GM21576 (cell line): ENCODE measurements at regions not wholly inside any gene's neighbourhood (a gene's known extent, or its start where the extent isn't known, plus 50 kb on each side); places are given as distances from the start of the nearest gene placed in this dataset.

Experiments used
- ATAC-seq: cut with Tn5 transposase; IDR thresholded peaks from one replicate; pipeline ENCODE4 v1.9.1; 2021; ENCODE audit warnings: mild to moderate bottlenecking, moderate library complexity; ENCODE audit not compliant: unreplicated experiment

DNA sequence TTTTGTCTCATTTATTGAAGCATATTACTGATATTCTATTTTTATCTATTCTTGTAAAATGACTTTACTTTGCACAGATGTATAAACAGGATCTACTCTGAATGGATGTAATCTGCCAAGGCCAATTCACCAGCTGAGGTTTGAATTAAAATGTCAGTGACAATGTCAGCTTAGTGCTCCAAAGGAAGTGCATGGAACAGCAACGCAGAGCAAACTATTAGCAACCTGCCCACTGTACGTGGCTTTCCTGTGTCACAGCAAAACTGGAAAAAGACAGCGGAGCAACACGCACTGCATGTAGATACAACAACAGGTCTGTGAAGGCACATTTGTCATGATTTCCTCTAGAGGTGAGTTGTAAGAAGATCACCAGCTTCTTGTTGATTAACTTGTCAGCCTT, 409.4 kb downstream of the MED10 start:
- no peak for ATAC-seq

DNA sequence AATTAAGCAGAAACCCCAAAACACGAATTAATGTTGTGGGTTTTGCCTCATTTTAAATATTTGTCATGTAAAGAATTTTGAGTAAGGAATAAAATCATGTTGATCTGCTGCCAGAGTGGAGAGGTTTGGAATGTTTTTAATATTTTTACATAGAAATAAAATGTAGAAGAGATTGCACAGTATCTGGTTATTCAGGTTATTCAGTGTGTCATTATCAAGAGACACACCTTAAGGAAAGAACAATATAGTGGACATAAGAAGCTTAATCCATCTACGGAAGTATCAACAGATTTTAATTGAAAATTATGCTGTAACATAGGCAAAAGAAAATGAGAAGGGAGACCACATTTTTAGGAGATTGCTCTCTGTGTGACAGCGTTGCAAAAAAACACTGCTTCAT, 410.4 kb downstream of the MED10 start:
- ATAC-seq, result no peak

DNA sequence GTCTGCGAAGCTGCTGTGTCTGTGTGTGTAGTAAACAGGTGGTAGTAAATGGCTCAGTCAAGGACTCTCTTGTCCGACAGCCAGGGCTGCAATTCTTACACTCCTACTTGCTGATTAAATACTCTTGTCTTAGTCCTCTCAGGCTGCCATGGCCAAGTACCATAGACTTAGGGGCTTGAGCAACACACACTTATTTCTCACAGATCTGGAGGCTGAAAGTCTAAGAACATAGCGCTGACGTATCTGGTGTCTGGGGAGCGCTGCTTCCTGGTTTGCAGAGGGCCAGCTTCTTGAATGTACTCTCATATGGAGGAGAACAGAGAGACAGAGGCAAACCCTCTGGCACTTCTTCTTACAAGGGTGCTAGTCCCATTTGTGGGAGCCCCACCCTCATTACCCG, 411.0 kb downstream of the MED10 start:
- no peak for ATAC-seq

DNA sequence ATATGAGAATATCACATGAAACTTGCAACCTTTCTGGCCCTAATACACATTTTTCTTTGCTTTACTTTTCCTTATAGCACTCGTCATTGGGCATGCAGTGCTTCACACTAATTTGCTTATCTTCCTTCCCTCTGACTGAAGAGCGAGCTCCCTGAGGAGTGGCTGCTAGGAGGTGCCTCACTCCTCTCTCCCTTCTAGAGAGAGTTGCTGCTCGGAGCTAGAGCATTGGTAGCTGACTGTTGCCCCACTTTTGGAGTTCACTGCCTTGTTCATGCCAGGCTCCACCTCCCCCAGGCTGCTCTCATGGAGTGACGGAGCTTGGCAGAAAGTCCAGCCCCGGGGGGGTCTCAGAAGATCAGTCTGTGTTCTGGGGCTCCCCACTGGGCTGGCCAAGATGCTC, 413.2 kb downstream of the MED10 start:
- ATAC-seq, result no peak

DNA sequence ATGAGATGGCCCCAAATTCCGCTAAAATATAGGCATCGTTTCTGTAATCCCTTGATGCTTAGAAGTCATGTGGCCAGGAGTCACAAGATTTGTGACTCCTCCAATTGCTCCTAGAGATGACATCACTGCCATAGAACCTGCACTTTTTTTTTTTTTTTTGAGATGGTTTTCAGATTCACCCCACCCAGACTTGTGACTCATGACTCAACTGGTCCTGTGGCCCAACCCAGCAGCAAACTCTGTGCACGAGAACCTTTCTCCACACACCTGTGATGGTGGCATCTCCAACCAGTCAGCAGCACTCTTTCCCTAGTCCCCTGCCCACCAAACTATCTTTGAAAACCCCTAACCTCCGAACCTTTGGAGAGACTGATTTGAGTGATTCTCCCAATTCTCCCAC, 414.0 kb downstream of the MED10 start:
- no peak for ATAC-seq

DNA sequence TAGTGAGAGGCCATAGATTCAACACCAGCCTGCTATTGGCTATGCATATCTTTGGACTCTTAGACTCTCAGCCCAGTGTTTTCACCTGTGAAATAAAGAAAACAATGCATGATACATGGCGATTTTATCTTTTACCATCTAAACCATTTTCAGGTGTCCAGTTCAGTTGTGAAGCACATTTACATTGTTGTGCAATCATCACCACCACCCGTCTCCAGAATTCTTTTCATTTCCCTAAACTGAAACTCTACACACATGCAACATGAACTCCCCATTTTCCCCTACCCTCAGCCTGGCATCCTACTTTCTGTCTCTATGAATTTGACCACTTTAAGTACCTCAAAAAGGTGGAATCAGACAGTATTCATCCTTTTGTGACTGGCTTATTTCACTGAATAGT, 420.6 kb downstream of the MED10 start:
- no peak for ATAC-seq

DNA sequence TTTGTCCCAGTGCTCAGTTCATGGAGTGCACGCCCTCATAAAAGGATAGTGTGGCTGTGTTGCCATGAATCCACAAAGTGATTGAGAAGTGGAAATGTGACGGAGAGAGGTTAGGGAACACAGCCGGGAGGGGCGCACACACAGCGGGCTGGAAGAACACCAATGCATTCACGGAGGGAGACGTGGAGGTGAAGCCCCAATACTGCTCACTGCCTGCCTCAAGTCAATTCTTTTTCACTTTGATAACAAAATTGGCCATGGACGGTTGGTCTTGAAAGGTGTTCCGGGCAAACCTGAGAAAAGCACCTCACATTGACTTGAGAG, 424.1 kb downstream of the MED10 start:
- ATAC-seq, result no peak

DNA sequence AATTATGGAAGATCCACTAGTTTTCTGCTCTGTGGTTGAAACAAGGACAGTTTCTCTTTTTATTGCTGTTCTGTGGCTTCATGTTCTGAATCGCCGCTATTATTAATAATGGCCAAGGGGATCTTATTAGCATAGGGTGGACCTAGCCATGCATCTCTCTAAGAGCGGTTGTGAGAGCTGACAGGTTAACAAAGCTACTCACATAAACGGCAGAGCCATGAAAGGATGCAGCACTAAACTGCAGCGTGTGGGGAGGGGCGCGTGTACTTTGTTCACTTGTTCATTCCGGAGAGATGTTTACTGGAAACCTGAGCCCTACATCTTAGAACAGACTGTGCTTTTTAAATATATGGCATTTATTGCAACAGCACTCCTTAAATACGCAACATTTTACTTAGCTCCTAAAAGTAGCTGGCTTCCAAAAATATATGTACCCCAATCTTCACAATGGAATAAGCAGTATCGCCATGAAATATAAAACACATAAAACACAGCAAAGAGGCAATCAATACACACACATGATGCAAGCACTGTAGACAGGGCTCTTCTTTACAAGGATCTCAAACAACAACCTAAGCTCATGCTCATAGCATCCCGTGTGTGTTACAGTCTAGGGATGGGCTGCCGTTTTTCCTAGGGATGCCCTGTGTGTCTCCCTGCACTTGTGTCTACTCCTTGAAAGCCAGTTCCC, 424.6 kb downstream of the MED10 start:
- no peak for ATAC-seq

DNA sequence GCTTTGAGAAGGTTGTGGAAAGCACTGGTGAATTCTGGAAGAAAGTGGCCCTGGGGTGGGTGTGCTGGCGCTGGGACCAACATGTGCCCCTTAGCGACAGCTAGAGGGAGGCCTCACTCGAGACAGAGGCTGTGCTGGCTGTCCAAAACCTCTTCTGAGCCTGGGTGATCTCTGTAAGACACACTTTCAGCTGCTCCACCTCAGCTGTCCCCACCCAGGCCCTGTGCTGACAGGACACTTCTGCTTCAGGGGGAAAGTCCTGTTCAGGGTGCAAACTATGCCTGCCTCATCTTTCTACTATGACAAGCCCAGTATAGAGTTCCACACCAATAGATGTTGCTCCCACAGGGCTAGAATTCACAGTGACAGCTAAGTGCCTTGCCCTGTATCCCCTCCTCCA, 426.4 kb downstream of the MED10 start:
- ATAC-seq, result no peak

DNA sequence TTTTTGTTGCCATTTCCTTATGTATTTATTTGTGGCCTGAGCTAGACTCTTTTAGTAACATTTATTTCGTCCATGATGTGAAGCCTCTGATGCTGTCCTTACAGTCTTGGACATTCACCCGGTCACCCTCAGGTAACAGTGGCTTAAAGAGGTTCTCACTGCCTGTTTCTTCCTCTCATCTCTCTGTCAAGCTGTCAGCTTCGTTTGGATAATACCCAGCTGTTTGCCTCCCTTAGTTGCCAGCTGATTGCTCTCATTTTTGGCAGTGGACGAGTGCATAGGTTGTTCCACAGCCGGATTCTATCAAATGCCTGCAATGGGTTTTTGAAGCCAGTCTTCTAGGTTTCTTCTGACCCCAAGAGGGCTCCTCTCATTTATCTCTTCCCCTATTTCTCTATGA, 427.7 kb downstream of the MED10 start:
- ATAC-seq, result no peak

DNA sequence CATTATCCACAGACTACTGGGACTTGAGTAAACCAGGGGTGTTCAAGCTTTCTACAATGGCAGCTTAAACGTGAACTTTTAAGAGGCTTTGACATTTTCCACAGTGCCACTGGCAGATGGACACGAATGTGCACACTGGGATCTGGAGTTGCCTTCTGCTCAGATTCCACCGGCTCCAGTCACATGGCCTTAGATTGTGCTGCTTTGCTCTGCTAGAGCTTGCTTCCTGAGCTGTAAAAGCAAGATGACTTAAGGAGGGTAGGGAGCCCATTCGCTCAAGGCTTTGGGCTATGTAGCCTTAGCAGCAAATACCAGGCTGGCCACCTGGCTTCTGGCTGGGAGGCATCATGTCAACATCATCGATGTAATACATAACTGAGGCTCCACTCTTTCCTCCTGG, 436.9 kb downstream of the MED10 start:
- ATAC-seq, result no peak

DNA sequence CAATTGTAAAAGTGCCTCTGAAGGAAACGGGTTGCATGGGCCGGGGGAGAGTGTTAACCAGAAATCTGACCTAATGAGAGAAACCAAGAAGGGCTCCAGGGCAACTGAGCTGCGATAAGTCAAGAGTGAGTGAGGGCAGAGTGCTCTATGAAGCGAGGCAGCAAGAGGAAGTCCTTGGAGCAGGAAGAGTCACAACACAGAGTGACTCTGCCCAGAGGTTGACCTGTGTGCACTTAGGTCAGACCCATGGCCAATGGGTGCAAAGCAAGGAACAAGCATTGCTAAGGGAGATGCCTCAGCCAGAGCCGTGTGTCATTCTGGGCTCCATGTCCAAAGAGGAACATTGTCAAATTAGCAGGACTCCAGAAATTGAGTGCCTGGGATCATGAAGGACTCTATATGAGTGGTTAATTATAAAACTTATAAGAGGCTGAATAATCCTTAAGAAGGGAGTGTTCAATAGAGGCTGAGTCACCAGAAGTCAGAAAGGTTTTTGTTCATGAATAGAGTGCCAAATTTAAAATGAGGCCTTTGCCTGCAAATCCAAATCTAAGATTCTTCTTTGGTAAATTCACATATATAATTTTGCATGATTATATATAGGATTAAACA, 438.5 kb downstream of the MED10 start:
- no peak for ATAC-seq

DNA sequence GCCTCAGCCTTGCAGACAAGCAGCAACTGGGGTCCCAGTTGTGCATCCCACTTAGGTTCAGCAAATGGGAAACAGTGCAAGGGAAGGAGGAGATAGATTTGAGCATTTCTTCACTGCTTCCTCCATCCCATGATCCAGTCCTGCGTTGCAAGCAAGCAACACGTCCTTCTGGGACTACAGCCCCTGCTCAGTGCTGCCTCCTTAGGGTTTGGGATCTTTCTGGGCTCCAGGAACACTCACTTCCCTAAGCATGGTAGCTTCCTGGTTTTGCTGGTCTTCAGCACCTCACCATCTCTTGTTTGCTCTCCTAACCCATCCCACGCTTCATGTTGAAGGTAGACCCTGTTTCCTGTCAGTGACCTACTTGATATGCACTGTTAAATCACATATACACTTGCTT, 444.7 kb downstream of the MED10 start:
- ATAC-seq, result no peak

DNA sequence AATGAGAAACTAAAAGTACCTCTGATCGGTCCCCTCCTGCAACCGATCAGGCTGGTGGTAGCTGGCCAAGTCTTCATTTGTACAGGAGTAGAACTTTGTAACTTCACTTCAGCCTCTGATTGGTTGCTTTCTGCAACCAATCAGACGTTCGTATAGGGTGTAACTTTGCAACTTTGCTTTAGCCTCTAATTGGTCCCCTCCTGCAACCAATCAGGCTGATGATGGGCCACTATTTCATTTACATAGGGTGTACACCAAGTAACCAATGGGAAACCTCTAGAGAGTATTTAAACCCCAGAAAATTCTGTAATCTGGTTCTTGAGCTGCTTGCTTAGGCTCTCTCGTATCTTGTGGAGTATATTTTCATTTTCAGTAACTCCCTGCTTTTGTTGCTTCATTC, 445.5 kb downstream of the MED10 start:
- no peak for ATAC-seq

DNA sequence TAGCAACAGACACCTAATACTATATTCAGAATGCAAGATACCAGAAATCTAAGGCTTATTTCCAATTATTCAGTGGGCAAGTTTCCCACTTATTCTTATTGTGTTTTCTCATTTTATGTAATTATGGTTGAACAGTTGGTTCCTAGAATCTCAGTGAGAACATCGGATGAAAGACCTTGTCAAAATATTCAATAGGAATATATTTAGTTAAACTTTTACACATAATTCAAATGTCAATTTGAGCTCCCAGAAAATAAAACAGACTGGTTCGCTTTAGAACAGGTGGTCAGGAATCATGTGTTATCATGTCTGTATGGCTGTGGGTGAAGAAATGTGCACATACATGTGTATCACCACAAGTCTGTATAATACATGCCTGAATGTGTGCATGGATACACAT, 447.8 kb downstream of the MED10 start:
- no peak for ATAC-seq

DNA sequence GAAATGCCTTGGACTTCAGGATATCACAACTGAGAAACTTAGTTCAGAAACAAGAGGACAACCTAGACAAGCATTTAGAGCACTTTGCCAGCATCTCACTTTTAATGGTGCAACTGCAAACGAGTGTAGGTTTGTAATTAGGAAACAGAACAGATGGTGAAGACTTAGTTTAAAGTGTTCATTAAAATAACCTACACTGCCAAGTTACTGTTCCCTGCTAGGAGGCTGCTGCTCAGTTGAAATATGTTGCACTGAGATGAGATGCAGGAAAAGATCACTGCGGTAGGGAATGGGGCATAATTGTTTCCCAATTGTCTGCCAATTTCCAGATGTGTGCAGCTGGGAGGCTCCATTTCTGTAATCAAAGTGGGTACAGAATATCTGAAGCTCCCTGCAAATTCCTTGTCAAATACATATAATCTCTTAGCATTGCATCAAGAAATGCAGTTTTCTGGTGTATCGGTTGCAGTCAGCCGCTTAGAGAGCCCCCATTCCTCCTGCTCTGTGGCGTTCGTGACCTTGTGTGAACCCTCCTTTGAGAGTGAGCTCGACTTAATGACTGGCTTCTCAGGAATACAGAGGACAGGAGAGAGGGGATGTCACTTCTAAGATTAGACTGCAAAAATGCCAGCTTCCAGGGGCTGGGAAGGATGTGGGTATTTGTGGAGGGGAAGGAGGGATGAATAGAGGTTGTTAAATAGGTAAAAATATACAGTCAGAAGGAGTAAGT, 448.9 kb downstream of the MED10 start:
- ATAC-seq, result no peak

DNA sequence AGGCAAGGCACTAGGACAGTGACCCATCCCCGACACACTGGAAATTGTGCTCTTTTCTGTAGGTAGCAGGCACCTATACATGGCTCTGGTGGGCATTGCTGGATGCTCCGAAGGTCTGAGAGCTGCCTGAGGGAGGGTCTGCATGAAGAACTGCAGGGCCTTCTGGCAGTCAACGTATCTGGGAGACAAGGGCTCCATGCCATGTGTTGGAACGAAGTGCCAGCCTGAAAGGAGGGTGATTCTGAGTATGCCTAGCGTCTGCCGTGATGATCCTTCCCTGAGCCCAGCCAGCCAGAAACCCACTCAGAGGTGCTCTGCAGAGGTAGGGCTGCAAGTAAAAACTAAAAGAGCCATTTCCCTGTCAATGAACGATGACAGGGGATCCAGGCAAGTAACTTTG, 453.2 kb downstream of the MED10 start:
- no peak for ATAC-seq

DNA sequence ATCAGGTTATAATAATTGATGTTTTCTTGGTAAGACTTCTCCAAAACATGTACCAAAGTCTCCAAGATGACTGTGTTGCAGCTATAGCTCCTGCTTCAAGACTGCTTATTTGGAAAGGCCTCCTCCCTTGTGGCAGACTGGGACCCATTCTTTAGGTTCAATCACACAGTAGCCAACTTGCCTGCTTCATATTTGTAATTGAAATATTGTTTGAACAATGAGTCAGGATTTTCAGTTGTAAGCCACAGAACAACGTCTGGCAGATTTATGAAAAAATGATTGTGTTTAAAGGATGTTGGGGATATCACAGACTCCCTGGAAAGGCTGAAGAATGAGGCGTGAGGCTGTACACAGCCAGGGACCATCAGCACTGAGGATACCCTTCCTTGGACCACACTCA, 458.9 kb downstream of the MED10 start:
- no peak for ATAC-seq

DNA sequence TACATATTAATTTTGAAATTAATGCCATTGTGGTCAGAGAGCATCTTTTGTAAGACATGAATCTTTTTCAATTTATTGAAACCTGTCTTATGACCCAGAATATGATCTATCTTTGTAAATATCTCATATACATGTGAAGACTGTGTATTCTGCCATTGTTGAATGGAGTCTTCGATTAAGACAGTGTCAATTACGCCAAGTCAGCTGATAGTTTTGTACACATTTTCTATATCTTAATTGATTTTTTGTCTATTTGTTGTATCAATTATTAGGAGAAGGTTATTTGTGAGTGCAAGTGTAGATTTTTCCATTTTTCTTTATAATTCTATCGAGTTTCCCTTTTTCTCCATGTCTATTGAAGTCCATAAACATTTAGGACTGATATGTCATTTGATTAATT, 471.6 kb downstream of the MED10 start:
- no peak for ATAC-seq

DNA sequence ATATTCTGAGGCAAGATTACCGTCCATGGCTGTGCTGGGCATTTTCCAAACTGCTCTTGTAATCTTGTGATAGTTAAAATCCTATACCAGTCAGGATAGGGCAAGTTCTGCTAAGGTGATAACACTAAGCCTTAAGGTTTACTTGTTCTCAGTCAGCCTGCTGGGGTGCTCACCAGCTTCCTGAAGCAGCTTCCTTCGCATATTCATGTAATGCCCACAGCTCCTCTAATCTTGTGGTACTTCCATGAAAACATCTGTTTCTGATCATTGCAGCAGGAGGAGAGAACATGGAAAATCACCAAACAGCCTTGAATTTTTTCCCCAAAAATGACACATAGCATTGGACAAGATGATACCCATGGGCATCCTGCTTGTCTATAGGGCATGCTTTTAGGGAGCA, 473.2 kb downstream of the MED10 start:
- no peak for ATAC-seq

DNA sequence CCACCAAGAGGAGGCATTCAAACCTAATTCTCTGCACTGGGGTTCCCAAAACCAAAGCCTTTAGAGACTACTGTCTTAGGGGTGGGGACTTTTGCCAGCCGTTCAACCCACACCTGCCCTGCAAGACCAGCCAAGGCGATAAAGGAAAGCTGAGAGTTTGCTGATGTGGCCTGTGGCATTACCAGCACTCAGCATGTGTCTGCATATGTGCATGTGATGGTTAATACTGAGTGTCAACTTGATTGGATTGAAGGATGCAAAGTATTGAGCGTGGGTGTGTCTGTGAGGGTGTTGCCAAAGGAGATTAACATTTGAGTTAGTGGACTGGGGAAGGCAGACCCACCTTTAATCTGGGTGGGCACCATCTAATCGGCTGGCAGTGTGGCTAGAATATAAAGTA, 474.2 kb downstream of the MED10 start:
- no peak for ATAC-seq
